Fibroblast of peridontal ligament (primary cell): ENCODE measurements at regions not wholly inside any gene's neighbourhood (a gene's known extent, or its start where the extent isn't known, plus 50 kb on each side); places are given as distances from the start of the nearest gene placed in this dataset.
"Not testable (repeated sequence)": the region's sequence is repeated elsewhere in the genome, so short reads cannot be mapped to it uniquely, and the experiment has no call there.

Experiments used
- DNase-seq: peaks from one replicate; pipeline ENCODE4 v3.0.0-alpha.2; 2010; ENCODE audit errors: extremely low read depth

DNA sequence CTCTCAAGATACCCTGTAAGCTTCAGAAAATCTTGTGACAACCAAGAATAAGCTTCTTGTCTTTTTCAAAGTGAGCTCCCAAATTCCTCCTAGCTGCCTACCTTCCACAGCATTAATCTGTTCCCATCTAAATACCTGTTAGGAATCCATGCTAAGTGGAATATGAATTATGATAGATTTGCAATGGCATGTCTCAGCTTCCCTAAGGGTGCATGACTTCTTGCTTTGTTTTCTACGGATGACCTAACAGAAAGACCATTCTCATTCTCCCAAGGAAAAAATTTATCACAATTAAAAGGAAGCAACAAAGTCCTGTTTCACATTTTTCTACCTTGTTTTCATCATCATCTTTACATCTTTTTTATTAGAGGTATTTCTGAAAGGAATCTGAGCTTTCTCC lies 532.7 kb downstream of the GRXCR1 start:
- DNase-seq: no peak

DNA sequence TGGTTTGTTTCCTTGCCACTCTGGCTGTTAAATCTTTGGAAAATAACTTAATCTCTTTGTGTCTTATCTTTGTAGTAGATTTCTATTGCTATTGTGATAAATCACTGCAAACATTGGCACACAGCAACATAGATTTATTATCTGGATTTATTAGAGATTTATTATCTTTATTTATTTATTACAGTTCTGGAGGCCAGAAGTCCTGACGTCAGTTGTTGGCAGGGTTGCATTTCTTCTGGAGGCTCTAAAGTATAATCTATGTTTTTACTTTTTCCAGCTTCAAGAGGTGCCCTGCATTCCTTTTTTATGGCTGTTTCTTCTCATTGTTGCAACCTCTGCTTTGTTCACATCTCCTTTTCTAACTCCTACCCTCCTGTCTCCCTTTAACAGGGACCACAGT lies 542.8 kb downstream of the GRXCR1 start:
- DNase-seq: no peak

DNA sequence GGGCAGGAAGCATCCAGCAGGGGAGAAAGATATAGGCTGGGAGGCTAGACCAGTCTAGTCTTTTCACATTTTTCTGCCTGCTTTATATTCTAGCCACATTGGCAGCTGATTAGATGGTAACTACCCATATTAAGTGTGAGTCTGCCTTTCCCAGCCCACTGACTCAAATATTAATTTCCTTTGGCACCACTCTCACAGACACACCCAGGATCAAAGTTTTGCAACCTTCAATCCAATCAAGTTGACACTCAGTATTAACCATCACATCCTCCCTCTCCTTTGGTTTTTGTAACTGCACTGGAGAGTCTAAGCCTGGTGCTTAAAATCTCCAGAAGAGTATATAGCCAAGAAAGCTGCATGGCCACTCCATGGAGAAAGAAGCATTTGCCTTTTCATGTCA lies 560.4 kb downstream of the GRXCR1 start:
- DNase-seq: no peak

DNA sequence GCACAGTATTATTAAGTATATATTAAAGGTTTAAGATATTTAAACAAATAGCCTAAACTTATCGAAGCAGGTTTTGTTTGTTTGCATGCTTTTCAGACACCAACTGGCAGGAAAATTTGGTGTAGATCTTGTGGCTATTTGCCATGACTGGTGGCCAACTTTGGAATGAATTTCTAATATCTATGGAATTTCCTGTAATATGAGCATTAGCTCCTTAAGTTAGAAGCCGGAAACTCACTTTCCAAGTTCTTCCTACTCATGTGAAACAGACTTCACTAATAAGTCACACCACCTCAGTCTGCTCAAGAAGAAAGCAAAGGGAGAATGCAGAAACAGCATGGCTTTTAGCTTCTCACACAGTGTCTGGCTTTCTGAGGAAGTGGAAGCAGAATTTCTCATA lies 563.9 kb downstream of the GRXCR1 start:
- DNase-seq: peak; percentile 9

DNA sequence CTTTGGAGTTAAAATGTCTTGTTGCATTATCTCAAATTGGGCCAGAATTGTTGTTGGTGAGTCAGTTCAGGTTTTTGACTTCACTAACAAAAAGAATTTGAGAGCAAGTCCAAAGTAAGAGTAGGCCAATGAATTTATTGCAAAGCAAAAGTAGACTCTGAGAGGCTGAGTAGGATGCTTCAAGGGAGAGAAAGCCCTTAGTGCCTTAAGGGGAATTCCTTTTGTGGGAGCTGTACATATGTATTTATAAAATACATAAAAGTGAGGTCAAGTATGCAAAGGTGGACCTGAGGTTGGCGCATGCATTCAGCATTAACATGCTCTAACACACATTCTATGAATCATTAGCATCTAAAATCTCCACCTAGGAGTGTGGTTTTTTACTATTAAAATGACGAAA lies 565.4 kb downstream of the GRXCR1 start:
- no peak for DNase-seq

DNA sequence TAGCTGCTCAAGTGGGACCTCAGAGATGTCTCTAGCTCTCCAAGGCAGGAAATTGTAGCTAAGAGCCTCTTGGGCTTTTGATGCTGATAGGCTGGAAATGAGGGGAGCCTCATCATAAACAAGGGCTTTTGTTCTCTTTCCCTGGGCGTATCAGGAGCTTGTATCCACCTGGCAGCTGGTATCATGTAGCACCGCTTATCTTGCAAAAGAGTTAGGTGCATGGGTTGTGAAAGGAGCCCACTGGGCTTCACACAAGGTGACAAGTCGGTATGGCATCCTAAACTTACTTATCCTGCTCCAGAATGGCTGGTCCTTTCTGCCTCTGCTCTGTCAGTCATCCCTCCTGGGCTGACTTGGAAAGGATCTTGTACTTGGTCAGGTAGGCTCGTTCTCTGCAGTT lies 565.8 kb downstream of the GRXCR1 start:
- DNase-seq: no peak

DNA sequence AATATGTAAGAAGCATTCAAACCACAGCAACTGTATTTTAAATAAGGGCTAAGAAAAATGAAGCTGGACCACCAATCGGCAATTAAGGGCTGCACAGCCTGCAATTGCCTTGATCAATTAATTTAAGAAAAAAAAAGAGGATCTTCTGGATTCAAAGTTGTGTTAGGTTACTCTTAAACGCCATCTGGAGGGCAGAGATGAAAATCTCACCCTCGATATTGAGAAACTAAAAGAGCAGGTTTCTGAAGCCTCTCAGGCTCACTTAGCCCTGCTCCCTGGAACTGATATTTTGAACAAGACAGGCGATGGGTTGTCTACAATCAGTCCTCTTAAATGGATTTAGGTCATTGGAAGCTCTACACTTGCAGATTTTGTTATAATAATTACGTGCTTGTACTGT lies 579.4 kb downstream of the GRXCR1 start:
- peak; percentile 14 for DNase-seq

DNA sequence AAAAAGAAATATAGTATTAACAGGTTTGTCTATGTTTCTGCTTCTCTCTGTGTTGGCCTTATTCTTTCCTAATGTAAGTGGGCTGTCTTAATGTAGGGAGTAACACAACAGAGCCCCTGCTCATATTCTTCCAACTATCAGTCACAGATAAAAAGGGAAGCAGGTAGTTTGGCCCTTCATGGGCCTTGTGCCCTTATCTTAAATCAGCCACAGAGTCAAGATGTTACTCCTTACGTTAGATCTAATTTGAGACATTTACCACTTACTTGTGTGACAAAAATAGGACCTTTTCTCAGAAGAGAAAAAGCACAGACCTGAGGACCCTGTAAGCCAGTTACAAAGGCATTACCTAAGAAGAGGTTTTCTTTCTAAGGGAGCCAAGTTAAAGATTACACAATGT lies 589.0 kb downstream of the GRXCR1 start:
- DNase-seq: no peak

DNA sequence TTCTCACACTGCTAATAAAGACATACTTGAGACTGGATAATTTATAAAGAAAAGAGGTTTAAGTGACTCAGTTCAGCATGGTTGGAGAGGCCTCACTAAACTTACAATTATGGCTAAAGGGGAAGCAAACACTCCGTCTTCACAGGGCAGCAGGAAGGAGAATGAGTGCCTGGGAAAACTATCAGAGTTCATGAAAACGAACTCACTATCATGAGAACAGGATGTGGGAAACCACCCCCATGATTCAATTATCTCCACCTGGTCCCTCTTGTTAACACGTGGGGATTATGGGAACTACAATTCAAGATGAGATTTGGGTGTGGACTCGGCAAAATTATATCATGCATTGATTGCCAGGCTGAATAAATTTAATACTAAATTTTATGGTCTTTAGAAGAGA lies 592.7 kb downstream of the GRXCR1 start:
- no peak for DNase-seq

DNA sequence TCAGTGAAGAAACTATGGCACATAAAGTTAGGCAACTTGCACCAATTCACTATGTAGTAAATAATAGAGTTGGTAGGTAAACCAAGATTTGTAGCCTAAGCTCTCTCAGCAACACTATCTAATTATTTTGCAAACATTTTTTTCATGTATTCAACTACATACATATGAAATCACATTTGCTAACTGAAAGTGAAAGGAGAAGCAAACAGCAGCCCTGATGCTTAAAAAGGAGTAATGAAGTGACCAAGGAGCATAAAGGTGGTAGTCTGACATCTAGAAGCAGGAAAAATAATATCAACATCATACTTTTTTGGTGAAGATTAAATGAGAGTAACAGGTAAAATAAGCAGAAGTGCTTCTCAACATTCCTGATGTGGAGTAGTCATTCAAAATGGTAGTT lies 603.7 kb downstream of the GRXCR1 start:
- peak; percentile 14 for DNase-seq

DNA sequence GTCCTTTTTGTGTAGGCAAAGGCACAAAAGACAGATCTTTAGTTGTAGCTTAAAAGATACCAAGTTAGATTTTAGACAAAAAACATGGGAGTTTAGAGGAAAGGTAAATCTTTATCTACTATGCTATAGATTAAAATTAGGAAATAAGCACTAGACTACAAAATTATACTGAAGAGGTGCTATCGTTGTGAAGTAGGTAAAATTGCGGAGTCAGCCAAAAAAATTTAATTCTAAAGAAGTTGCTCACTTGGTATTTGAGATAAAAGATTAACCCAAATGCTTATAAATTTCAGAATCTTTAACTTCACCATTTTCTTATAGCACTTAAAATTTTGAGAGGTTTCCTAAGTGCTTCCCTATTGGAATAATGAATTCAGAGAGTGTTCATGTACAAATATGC lies 604.1 kb downstream of the GRXCR1 start:
- no peak for DNase-seq

DNA sequence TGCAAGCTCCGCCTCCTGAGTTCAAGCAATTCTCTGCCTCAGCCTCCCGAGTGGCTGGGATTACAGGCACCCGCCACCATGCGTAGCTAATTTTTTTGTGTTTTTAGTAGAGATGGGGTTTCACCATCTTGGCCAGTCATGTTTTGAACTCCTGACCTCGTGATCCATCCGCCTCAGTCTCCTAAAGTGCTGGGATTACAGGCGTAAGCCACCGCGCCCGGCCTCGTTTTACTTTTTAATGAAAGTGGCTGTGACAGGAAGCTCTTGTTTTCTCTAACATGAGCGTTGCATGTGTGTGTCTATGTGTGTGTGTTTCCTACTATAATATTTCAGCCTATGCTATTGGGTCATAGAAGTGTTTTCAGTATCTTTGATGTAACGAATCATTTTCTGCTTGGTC lies 613.3 kb downstream of the GRXCR1 start:
- DNase-seq: not testable (repeated sequence)

DNA sequence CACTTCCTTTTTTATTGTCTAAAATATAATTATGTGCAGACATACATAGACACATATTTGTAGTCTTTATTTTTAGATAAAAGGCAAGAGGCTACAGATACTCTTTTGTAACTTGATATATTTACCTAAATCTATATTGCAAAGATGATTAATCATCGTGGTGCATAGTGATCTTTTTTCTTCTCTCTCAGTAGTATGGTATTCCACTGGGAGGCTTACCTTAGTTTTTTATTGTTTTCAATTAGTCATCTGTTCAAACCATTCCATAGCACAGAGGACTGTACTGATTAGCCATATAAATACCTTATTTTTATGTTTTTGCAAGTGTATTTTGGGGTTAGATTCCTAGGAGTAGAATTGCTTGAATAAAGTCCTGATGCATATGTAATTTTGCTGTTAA lies 619.7 kb downstream of the GRXCR1 start:
- no peak for DNase-seq

DNA sequence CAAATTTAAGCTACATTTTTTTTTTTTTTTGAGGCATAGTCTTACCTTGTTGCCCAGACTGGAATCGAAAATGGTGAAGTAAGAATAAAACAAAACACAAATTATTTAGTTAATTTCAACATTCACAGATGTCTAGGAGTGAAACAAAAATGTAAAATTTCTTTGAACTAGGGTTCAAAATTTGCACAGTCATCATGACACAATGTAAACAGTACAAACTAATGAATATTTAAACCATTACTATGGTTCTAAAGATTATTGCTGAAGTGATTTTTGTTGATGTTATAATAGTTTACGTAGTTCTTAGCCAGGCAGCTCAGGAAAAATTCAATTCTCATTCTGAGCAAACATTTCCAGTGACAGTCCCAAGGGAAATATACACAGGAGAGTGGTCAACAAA lies 633.1 kb downstream of the GRXCR1 start:
- DNase-seq: no peak

DNA sequence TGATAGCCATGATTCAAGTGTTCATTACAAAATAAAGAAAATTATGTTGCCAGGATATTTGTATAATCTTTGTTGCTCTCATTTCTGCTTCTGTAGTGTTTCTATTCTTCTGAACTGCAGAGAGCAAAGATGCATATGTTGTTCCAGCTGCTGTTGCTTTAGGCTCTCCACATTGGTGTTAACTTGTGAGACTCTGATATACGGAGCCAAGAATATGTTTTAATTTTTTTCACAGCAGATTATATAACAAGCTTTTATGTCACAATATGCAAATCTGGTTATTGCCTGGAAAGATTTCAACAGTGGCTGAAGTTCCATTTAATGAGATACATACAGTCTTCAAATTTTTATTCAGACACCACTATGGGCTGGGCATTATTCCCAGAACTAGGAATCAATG lies 655.0 kb downstream of the GRXCR1 start:
- no peak for DNase-seq

DNA sequence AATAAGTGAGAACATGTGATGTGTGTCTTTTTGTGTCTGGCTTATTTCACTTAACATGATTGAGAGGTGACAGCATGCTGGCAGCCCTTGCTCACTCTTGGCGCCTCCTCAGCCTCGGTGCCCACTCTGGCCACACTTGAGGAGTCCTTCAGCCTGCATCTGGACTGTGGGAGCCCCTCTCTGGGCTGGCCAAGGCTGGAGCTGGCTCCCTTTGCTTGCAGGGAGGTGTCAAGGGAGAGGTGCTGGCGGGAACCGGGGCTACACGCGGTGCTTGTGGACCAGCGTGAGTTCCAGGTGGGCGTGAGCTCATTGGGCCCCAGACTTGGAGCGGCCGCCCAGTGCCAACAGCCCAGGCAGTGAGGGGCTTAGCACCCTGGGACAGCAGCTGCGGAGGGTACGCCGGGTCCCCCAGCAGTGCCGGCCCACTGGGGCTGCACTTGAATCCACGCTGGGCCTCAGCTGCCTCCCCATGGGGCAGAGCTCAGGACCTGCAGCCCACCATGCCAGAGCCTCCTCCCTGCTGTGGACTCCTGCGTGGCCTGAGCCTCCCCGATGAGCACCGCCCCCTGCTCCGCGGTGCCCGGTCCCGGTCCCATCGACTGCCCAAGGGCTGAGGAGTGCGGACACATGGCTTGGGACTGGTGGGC lies 658.6 kb downstream of the GRXCR1 start:
- no peak for DNase-seq

DNA sequence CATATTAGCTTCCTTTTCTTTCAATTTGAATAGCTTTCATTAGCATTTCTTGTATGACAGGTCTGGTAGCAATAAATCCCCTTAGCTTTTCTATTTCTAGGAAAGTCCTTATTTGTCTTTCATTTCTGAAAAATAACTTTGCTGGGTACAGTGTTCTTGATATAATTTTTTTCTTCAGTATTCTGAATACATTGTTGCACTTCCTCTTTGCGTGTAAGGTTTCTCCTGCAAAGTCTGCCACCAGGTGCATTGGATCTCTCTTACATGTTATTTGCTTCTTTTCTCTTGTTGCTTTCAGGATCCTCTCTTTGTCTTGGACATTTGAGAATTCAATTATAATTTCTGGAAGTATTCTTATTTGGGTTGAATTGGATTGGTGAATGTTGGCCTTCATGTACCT lies 663.7 kb downstream of the GRXCR1 start:
- DNase-seq: no peak

DNA sequence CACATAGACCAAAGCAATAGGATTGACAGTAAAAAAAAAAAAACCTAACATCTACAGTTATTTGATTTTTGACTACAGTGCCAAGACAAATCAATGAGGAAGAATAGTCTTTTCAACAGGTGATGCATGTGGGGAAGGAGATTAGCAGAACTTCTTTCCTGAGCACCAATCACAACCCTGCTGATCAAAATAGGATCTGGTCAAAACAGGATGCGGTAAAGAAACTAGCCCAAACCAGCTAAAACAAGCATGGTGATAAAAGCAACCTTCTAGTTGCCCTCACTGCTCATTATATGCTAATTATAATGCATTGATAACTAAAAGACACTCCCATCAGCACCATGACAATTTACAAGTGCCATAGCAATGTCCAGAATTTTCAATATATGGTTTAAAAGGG lies 667.5 kb downstream of the GRXCR1 start:
- no peak for DNase-seq

DNA sequence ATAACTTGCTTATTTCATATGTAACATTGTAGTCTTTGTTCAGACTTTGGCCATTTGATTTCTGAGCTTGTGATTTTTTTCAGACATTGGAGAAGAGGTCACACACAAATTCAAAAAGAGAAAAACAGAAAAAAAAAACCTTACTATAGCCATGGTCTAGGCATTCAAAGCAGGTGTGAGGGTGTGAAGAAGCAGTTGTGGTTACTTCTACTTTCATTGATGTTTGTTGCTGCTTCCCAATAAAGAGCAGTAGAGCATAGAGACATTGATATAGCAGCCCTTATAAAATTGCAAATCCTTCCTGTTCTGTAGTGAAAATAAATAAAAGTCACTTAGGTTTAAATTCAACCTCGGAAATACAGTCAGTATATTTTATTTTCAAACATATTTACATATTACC lies 671.6 kb downstream of the GRXCR1 start:
- no peak for DNase-seq

DNA sequence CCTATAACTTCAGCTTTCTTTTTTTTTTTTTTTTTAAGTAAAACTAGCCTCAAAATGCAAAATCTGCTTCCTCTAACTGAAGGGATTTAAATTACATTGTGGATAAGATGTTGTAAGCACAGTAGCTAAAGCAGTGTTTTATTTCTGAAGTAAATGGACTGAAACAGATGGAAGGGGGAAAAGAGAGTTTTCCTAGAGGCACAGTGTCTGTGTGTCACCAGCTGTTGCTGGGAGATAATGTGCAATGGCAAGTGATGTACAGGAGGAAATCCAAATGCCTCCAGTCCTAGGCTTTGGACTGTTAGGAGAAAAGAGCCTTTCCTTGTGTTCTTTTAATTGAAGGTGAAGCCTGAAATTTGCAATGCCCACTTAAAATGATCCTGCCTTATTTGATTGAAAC lies 672.1 kb downstream of the GRXCR1 start:
- no peak for DNase-seq

DNA sequence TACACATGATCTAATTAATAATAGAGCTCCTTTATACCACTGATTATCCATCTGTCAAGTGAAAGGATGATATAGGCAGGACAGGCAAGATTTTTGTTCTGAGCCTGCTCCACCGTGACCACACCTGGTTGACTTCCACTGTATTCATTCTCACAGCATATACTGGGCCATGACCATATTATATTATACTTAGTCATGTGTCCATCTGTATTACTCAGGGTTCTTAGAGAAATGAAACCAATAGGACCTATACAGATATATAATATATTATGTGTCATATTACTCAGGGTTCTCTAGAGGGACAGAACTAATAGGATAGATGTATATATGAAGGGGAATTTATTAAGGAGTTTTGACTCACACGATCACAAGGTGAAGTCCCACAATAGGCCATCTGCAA lies 675.1 kb downstream of the GRXCR1 start:
- DNase-seq: no peak

DNA sequence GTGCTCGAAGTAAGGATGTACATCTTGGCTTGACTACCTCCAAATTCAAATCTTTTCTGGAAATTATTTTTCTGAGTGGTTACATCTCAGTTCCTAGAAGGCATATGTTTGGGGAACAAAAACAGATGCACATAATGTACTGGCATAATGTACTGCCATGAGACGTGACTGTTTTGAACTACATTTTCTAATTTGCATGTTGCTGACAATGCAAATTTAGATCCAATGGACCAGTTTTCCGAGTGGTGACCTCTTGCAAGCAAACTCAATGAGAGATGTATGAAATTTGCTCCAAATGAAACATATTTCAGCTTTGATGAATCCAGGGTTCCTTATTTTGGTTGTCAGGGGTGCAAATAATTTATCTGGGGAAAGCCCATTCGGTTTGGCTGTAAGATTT lies 694.3 kb downstream of the GRXCR1 start:
- no peak for DNase-seq

DNA sequence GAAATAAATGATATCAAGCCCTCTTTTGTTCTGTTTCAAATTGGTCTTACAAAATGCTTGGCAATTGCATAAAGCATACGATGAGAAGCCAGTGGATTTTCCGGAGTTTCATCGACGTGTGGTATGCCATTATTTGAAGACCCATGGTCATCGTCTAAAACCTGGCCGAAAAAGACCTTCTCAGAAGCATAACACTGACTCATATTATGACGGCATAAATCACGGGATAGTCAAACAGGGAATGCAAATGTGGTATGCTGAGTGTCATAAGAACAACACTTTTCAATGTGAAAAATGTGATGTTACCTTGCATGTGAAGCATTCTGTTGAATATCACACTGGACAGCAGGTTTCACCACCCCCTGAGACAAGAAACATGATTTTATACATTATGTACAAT lies 695.2 kb downstream of the GRXCR1 start:
- DNase-seq: no peak

DNA sequence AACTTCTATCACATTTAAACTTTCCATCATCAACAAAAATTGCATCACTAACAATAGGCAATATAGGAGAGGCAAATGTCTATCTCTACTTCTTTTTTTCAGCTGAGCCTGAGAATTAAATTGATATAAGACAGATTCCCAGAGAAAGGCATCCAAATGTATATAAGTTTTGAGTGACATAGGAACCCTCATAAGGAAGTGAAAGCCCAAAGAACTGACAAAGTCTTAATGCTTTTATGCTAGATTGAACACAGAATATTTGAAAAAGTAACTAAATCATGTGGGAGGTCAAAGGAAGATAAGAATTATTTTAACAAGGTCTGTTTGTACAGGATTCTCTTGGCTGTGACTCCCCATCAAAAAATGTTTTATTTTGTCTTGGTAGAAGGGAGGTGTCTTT lies 714.9 kb downstream of the GRXCR1 start:
- no peak for DNase-seq
